H1 (cell line): ENCODE measurements at regions not wholly inside any gene's neighbourhood (a gene's known extent, or its start where the extent isn't known, plus 50 kb on each side); places are given as distances from the start of the nearest gene placed in this dataset.

Experiments used
- CTCF ChIA-PET: fragments of 300-600 bp; sonication (Branson Sonifier 250); formaldehyde crosslinking; loops from one replicate; lab custom pipeline; 2021; ENCODE audit not compliant: partially characterized antibody; lab: Charles Lee
- POLR2A ChIA-PET: fragments of 300-600 bp; sonication (Branson Sonifier 250); formaldehyde crosslinking; loops from one replicate; lab custom pipeline; 2021; ENCODE audit warnings: inconsistent platforms; ENCODE audit not compliant: partially characterized antibody; lab: Charles Lee
- DNase-seq, 2 experiments: peaks; one replicate each; pipeline versions ENCODE4 v3.0.0 to v3.0.0-alpha.2; 2010 to 2022; ENCODE audit warnings: low spot score in 2 of 2, low read depth in 1 of 2, mixed read lengths in 1 of 2
- FAIRE-seq: peaks from 2 replicates; lab custom pipeline; 2011; peaks lifted over from hg19 to GRCh38; lab: Jason Lieb, UNC
- H2AFZ ChIP-seq: 2 replicates; pipeline ENCODE4 v1.8.1; 2012; ENCODE audit warnings: low read length, inconsistent platforms
- H2AK5ac ChIP-seq: 2 replicates; pipeline ENCODE4 v1.6.1; 2013; ENCODE audit warnings: low read depth, low read length
- H2BK120ac ChIP-seq: replicated peaks from 2 replicates; pipeline ENCODE3; 2013; ENCODE audit warnings: low read depth, low read length, inconsistent platforms
- H2BK12ac ChIP-seq: 2 replicates; pipeline ENCODE4 v1.6.1; 2013; ENCODE audit warnings: low read depth, low read length
- H2BK15ac ChIP-seq: 2 replicates; pipeline ENCODE4 v1.6.1; 2013; ENCODE audit warnings: low read length
- H2BK20ac ChIP-seq: 2 replicates; pipeline ENCODE4 v1.6.1; 2013; ENCODE audit warnings: low read length
- H2BK5ac ChIP-seq: 2 replicates; pipeline ENCODE4 v1.6.1; 2013; ENCODE audit warnings: low read depth, low read length
- H3K14ac ChIP-seq: 2 replicates; pipeline ENCODE4 v1.6.1; 2013; ENCODE audit warnings: inconsistent platforms; ENCODE audit not compliant: insufficient read length
- H3K18ac ChIP-seq: 2 replicates; pipeline ENCODE4 v1.6.1; 2013; ENCODE audit warnings: low read length; ENCODE audit errors: extremely low read depth
- H3K23ac ChIP-seq: 2 replicates; pipeline ENCODE4 v1.6.1; 2013; ENCODE audit warnings: inconsistent platforms; ENCODE audit not compliant: insufficient read length
- H3K23me2 ChIP-seq: 2 replicates; pipeline ENCODE4 v1.6.1; 2013; ENCODE audit warnings: low read depth, low read length
- H3K27ac ChIP-seq: 2 replicates; pipeline ENCODE4 v1.6.1; 2011; ENCODE audit warnings: low read depth, low read length, inconsistent platforms
- H3K27me3 ChIP-seq, 4 experiments: replicated peaks in 1 of 4; 1 replicate in 1 of 4; 2 replicates in 3 of 4; pipeline versions ENCODE4 v1.6.1 to v1.8.1; 2011 to 2013; ENCODE audit warnings: low read length in 3 of 4, mild to moderate bottlenecking in 3 of 4, inconsistent platforms in 2 of 4, mixed read lengths in 2 of 4, moderate library complexity in 1 of 4; ENCODE audit not compliant: control insufficient read depth in 3 of 4, insufficient read depth in 3 of 4; ENCODE audit errors: extremely low read depth in 1 of 4
- H3K36me3 ChIP-seq, 4 experiments: 2 replicates each; pipeline versions ENCODE4 v1.6.1 to v1.8.1; 2011 to 2013; ENCODE audit warnings: mild to moderate bottlenecking in 4 of 4, low read length in 3 of 4, moderate library complexity in 2 of 4, control low read depth in 1 of 4, inconsistent platforms in 1 of 4; ENCODE audit not compliant: insufficient read depth in 4 of 4, control insufficient read depth in 2 of 4
- H3K4ac ChIP-seq: replicated peaks from 2 replicates; pipeline ENCODE3; 2013; ENCODE audit warnings: low read length, low read depth, mixed read lengths, inconsistent platforms; ENCODE audit not compliant: insufficient read length
- H3K4me1 ChIP-seq, 4 experiments: replicated peaks in 1 of 4; 1 replicate in 1 of 4; 2 replicates in 3 of 4; pipeline versions ENCODE4 v1.6.1 to v1.8.1; 2011 to 2013; ENCODE audit warnings: low read length in 3 of 4, inconsistent platforms in 2 of 4, mixed read lengths in 1 of 4; ENCODE audit not compliant: insufficient read depth in 4 of 4, control insufficient read depth in 3 of 4
- H3K4me2 ChIP-seq, 2 experiments: 2 replicates each; pipeline versions ENCODE4 v1.6.1 to v1.8.1; 2011 to 2013; ENCODE audit warnings: low read depth in 2 of 2, low read length in 2 of 2, control low read depth in 1 of 2, inconsistent platforms in 1 of 2, mild to moderate bottlenecking in 1 of 2; ENCODE audit not compliant: insufficient read depth in 1 of 2
- H3K4me3 ChIP-seq, 4 experiments: fragments of 200-600, 300-600 bp in 1 of 4; sonication (generic), shearing (Covaris generic), sonication (Bioruptor Twin) in 1 of 4; 2 replicates each; pipeline versions ENCODE4 v1.5.1 to v1.8.1; 2011 to 2016; ENCODE audit warnings: low read length in 4 of 4, low read depth in 3 of 4, control low read depth in 2 of 4, inconsistent platforms in 2 of 4, mild to moderate bottlenecking in 2 of 4, mixed read lengths in 1 of 4, moderate library complexity in 1 of 4; ENCODE audit not compliant: insufficient read depth in 2 of 4; ENCODE audit errors: extremely low read depth in 1 of 4
- H3K56ac ChIP-seq: replicated peaks from 2 replicates; pipeline ENCODE3; 2013; ENCODE audit warnings: low read depth, mild to moderate bottlenecking, mixed read lengths, low read length, inconsistent platforms; ENCODE audit not compliant: insufficient read length
- H3K79me1 ChIP-seq: 2 replicates; pipeline ENCODE4 v1.6.1; 2013; ENCODE audit warnings: low read depth, low read length, control low read depth
- H3K79me2 ChIP-seq, 2 experiments: 2 replicates each; pipeline versions ENCODE4 v1.6.1 to v1.8.1; 2012 to 2013; ENCODE audit warnings: low read length in 2 of 2, mild to moderate bottlenecking in 2 of 2, inconsistent platforms in 1 of 2; ENCODE audit not compliant: insufficient read depth in 2 of 2, control insufficient read depth in 1 of 2
- H3K9ac ChIP-seq, 4 experiments: replicated peaks in 1 of 4; 1 replicate in 1 of 4; 2 replicates in 3 of 4; pipeline versions ENCODE4 v1.6.1 to v1.8.1; 2011 to 2013; ENCODE audit warnings: low read depth in 3 of 4, low read length in 3 of 4, control low read depth in 2 of 4, mild to moderate bottlenecking in 2 of 4, moderate library complexity in 2 of 4, inconsistent platforms in 1 of 4; ENCODE audit errors: extremely low read depth in 1 of 4
- H3K9me3 ChIP-seq, 2 experiments: 2 replicates each; pipeline versions ENCODE4 v1.6.1 to v1.8.1; 2012 to 2013; ENCODE audit warnings: mild to moderate bottlenecking in 2 of 2, moderate library complexity in 2 of 2, control low read depth in 1 of 2, inconsistent platforms in 1 of 2, low read depth in 1 of 2, low read length in 1 of 2, mixed read lengths in 1 of 2; ENCODE audit not compliant: insufficient read depth in 2 of 2
- H4K20me1 ChIP-seq, 2 experiments: replicated peaks in 1 of 2; 2 replicates each; pipeline versions ENCODE3 to v1.8.1; 2011 to 2013; ENCODE audit warnings: inconsistent platforms in 2 of 2, low read length in 2 of 2, mild to moderate bottlenecking in 1 of 2; ENCODE audit not compliant: insufficient read depth in 2 of 2, control insufficient read depth in 1 of 2
- H4K5ac ChIP-seq: 2 replicates; pipeline ENCODE4 v1.6.1; 2013; ENCODE audit warnings: low read length, low read depth, mixed read lengths, inconsistent platforms; ENCODE audit not compliant: insufficient read length
- H4K8ac ChIP-seq: 2 replicates; pipeline ENCODE4 v1.8.0; 2013; ENCODE audit warnings: mild to moderate bottlenecking, moderate library complexity, low read length, inconsistent platforms; ENCODE audit not compliant: insufficient read depth; ENCODE audit errors: extremely low read depth
- H4K91ac ChIP-seq: replicated peaks from 2 replicates; pipeline ENCODE3; 2013; ENCODE audit warnings: low read length, mixed read lengths, inconsistent platforms; ENCODE audit not compliant: insufficient read length
- KDM1A ChIP-seq: fragments of 200-600, 300-600 bp; sonication (generic); IDR thresholded peaks from 2 replicates; pipeline ENCODE4 v1.7.1; 2016; ENCODE audit warnings: mild to moderate bottlenecking, low read length, borderline replicate concordance
- POU5F1 ChIP-seq: IDR thresholded peaks from 2 replicates; pipeline ENCODE4 v1.6.1; 2011; ENCODE audit warnings: low read depth, mild to moderate bottlenecking, low read length, moderate library complexity
- WGBS, 2 experiments: shearing (Covaris generic) in 1 of 2; methylation state at CpG; one replicate each; pipeline versions ENCODE4 v1.1.6 to v1.1.7; 2013 to 2015; ENCODE audit warnings: low lambda C conversion rate in 2 of 2, mixed read lengths in 2 of 2, inconsistent platforms in 1 of 2, low coverage in 1 of 2, missing lambda C conversion rate in 1 of 2; ENCODE audit not compliant: insufficient replicate concordance in 2 of 2, insufficient coverage in 1 of 2, insufficient read length in 1 of 2; ENCODE audit errors: extremely low coverage in 1 of 2, missing lambda C conversion rate in 1 of 2; 5-methylcytosine and 5-hydroxymethylcytosine counted together

DNA sequence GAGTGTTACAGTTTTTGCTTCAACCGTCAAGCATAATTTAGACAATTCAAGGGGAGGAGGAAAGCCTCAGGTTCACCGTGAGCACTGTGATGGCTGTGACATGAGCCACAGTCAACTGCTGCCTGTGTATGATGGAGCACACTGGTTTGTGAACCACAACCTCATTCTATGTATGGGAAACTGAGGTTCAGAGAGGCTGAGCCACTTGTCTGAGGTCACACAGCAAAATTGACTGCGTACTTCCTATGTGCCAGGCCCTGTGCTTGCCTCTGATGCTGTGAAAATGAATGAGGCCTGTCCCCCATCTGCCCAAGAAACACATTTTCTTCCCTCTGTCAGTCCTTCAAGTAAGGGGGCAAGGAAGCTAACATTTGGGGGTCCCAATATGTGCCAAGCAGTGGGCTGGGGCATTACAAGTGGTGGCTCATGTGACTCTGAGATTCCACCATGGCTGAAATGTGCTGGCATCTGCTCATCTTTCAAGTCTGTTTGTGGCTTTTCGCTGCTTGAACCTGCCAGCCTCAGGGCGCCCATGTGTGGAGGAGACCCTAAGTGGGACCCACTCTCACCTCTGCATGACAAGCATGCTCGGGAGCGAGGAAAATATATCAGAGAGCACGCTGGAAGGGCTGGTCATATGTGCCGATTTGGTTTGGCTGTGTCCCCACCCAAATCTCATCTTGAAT lies 79.7 kb downstream of the ADRA2C start:
- Histone ChIP-seq H3K79me2 (no peaks in the 10 kb centered on the region), H4K20me1 (no peaks in the 10 kb centered on the region), H2AFZ (no peak overlapping the region), H2BK15ac (no peak overlapping the region), H3K79me1 (no peaks in the 10 kb centered on the region), H3K18ac (no peak overlapping the region), H3K4ac (no peak overlapping the region), H4K91ac (no peak overlapping the region), H3K27ac (no peak overlapping the region), H4K8ac (no peak overlapping the region), H3K4me1 (peaks cover 0 to 3% (median under 1%) of the 10 kb centered on the region in 4 experiments; a peak in 3 of 7 replicates), H2BK120ac (no peak overlapping the region), H4K5ac (no peak overlapping the region), H3K56ac (no peak overlapping the region), H2BK20ac (no peak overlapping the region), H3K14ac (no peak overlapping the region), H2AK5ac (no peak overlapping the region), H3K23me2 (no peaks in the 10 kb centered on the region), H3K27me3 (no peaks in the 10 kb centered on the region; a peak in 1 of 7 replicates), H3K4me2 (no peak overlapping the region), H2BK12ac (no peak overlapping the region), H3K23ac (no peak overlapping the region), H3K36me3 (no peaks in the 10 kb centered on the region), H2BK5ac (no peak overlapping the region), H3K9ac (no peak overlapping the region), H3K9me3 (peaks cover 3 to 8% of the 10 kb centered on the region in 2 experiments; a peak in 3 of 4 replicates), H3K4me3 (no peak overlapping the region)
- 80% methylated on average over 9 of the region's 9 CpGs; no CpG with 5 or more reads in 1 of the 2 experiments for WGBS, 2 experiments
- ChIA-PET CTCF (interaction anchor here (1.1 to 3.4 kb wide), 4 partner anchors 11 to 99 kb away, joined by 3 to 20 read pairs (median 4); no protein-coding TSS in a partner anchor), POLR2A (interaction anchor here (1.3 kb wide), 1 partner anchor 10 kb away, joined by 3 read pairs; no protein-coding TSS in a partner anchor)
- TF ChIP-seq KDM1A: peak; percentile 77; the same call in 1 of the 2 replicates
- no peak for TF ChIP-seq POU5F1
- DNase-seq (no peak), FAIRE-seq (no peak)
